ENCODE measurements at regions not wholly inside any gene's neighbourhood (a gene's known extent, or its start where the extent isn't known, plus 50 kb on each side); places are given as distances from the start of the nearest gene placed in this dataset.

DNA sequence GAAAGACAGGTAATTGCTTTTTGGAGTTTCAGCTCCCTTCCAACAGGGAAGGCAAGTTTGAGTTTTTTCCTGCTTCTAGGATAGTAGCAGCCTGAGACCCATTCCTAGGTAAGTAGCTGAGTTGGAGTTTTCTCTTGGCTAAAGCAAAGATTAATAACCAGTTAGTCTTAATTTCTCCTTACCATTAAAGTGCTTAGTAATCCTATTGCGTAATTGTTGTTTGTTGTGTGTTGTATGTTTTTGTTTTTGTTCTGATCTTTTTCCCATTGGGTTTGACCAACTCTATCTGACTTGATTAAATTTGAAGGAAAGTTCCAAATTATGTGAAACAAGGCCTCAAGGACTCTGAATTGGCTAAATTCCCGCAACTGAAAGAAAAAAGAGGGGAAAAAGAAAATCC is 83.5 kb downstream of the TBX22 start:
- DNase-seq = no peak
- intact Hi-C loops (cut with micrococcal nuclease) = no loop called here
- ATAC-seq = no peak

GRCh38 chrX:80120335-80120734 is 105.8 kb downstream of the TBX22 start:
- ATAC-seq (no peak), DNase-seq (no peak)
- intact Hi-C loops (cut with micrococcal nuclease) = no loop called here

DNA sequence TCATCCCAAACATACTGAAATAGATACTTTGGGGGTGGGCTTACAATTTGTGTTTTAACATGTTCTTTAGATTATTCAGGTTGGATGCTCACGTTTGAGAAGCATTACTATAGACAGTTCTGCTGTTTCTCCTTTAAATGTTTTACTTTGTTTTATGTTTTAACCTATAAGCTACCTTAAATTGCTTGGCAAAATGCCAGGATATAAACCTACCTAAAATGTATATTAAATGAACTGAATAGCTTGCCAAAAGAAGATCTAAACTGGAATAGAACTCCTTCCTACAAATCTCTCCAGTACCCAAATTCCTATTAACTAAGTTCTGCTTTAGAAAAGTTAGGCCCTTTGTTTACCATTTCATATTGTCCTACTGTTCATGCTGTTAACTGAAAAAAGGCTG is 124.4 kb downstream of the TBX22 start:
- ATAC-seq (no peak), DNase-seq (no peak)
- intact Hi-C loops (cut with micrococcal nuclease) = no loop called here

DNA sequence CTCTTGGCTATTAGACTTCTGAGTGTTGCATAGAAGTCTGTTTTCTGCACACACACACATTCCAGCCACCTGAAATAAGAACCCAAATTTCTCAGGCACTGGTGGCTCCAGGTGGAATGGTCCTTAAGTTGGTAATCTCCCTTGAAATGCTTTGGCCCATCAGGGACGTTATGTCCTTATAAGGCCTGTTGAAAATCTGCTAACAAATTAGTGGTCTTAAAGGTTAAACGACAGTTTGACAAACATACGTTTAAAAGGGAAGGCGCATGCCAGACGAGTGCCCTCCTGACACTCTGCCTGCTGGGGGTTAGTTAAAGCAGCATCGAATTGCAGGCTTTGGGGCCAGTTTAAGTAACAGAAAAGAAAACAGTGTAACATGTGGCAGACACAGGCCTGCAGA is 125.0 kb downstream of the TBX22 start:
- no peak for ATAC-seq
- intact Hi-C loops (cut with micrococcal nuclease) = no loop called here
- no peak for DNase-seq

GRCh38 chrX:80170581-80170980 is 156.0 kb downstream of the TBX22 start:
- DNase-seq = no peak
- intact Hi-C loops (cut with micrococcal nuclease) = no loop called here
- ATAC-seq = no peak

- ATAC-seq = no peak
- intact Hi-C loops (cut with micrococcal nuclease) = no loop called here
- no peak for DNase-seq
Measured at GRCh38 chrX:80173261-80173660, 158.7 kb downstream of the TBX22 start.

- ATAC-seq (peak; percentile 92), DNase-seq (peak; percentile 69)
- intact Hi-C loops (cut with micrococcal nuclease) = no loop called here
Measured at GRCh38 chrX:80174925-80175574, 160.5 kb downstream of the TBX22 start.

- intact Hi-C loops (cut with micrococcal nuclease) = no loop called here
Measured at GRCh38 chrX:80181079-80181478, 166.5 kb downstream of the TBX22 start.

DNA sequence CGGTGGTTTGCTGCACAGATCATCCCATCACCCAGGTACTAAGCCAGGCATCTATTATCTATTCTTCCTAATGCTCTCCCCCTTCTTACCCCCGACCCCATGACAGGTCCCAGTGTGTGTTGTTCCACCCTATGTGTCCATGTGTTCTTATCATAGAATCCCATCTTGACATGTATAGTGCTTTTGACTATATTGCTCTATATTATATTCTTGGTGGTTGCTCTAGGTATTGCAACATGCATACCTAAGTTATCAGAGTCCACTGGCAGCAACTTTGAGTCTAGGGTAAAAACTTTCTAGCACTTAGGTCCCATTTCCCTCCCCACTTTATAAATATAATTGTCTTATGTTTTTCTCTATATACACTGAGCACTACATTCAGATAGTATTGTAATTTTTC is 170.3 kb downstream of the TBX22 start:
- intact Hi-C loops (cut with micrococcal nuclease) = no loop called here
- ATAC-seq = no peak
- no peak for DNase-seq

More at GRCh38 chrX:80181079-80181478, 166.5 kb downstream of the TBX22 start:
- DNase-seq (no peak), ATAC-seq (no peak)

- DNase-seq (no peak), ATAC-seq (no peak)
- intact Hi-C loops (cut with micrococcal nuclease) = no loop called here
Measured at GRCh38 chrX:80206647-80207046, 192.1 kb downstream of the TBX22 start.

- ATAC-seq (no peak), DNase-seq (no peak)
- intact Hi-C loops (cut with micrococcal nuclease) = no loop called here
Measured at GRCh38 chrX:80207327-80207726, 192.8 kb downstream of the TBX22 start.

GRCh38 chrX:80216086-80216485 is 201.5 kb downstream of the TBX22 start:
- ATAC-seq = no peak
- intact Hi-C loops (cut with micrococcal nuclease) = no loop called here
- DNase-seq = no peak

DNA sequence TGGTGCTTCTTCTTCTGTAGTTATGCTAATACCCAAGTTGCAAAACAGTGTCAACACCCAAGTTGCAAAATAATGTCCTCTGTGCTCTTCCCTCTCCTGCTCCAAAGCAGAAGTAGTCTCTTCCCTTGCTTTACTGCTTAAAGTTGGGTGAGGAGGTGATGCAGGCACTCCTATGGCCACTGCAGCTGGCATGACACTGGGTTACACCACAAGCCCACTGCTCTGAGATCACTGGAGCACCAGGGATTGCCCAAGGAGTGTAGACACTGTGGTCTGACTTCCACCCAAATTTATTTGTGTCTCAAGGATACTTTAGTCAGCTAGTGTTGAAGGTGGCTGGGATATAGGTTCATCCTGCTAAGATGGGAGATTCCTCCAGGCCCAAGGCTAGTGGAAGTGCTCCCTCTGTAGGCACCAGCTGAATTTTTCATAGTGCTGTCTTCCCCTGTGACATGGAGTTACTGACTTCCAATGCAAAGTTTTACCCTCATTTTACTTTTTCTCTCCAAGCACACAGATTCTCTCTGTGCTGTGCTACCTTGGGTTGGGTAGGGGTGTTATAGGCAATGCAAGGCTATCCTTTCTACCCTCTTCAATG is 196.2 kb upstream of the TENT5D start:
- no peak for ATAC-seq
- intact Hi-C loops (cut with micrococcal nuclease) = no loop called here

DNA sequence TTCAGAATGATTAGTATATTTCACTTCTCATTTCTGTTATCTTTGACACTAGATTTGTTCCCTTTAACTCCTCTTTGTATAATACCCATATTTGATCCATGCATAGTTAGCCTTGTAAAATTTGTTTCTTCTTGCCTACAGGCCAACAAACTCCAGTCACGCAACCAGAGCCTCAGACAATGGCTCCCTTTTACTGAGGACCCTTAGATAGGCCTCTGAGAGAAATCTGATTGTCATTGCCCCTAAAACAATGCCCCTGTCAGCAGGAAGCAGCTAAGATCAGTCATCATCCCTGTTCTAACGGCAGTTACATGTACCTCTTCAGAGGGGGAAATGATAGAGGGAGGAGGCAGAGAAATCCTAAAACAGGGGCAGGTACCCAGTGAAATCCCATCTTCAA is 190.6 kb upstream of the TENT5D start:
- intact Hi-C loops (cut with micrococcal nuclease) = no loop called here
- DNase-seq (no peak), ATAC-seq (no peak)

More for the DNA sequence above, 196.2 kb upstream of the TENT5D start:
- DNase-seq = no peak

DNA sequence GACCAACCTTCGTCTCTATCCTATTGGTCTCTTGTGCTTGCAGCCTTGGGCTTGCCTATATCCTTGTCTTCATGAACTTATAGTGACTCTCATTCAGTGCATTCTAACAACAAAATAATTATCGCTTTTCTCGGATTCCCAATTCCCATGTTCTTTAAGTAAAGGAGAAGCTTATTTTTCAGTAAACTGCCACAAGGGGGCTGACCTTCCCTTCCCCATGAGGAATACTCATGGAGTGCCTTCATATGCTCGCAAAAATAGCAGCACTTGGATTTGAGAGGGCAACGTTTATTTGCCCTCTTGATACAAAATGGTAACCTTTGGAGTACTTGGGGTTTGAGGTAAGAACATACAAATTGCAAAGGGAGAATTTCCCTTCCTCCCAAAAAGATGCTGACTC is 183.2 kb upstream of the TENT5D start:
- intact Hi-C loops (cut with micrococcal nuclease) = no loop called here
- ATAC-seq = no peak
- no peak for DNase-seq

DNA sequence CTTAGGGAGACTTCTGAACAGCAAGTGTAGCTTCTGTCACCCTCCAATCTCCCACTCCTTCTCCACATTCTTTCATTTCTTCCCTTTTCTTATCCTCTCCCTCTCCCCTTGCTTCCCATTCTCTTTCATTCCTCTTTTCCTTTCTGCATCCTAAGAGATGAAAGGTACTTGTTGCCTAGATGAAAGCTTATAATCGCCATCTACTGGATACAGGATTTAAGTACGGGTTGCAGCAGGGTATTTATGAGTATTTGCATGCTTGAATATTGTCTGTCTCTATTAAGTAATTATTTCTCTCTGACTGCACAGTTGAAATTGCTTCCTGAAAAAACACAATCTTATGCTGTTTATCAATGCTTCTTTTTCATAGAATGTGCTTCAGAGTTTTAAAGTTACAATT is 174.0 kb upstream of the TENT5D start:
- ATAC-seq (no peak), DNase-seq (no peak)
- intact Hi-C loops (cut with micrococcal nuclease) = no loop called here

GRCh38 chrX:80266287-80266686 is 154.0 kb upstream of the TENT5D start:
- no peak for ATAC-seq
- intact Hi-C loops (cut with micrococcal nuclease) = no loop called here

DNA sequence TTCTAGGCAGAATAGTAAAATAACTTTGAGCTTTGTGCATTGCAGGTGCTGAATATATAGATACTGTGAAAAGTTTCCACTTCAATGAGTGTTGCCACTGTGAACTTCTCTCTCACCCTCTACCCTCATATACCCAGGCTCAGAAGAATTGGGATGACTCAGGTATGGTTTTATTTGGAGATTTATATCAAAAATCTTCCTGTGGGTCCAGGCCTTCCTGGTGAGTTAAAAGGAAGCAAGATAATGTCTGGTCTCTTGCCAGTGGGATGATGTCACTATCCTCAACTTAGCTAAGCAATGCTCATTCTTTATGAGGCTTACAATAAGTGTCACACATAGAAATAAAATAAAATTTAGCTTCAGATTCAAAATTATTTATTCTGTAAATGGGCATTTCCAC is 153.3 kb upstream of the TENT5D start:
- intact Hi-C loops (cut with micrococcal nuclease) = no loop called here

More at GRCh38 chrX:80266287-80266686, 154.0 kb upstream of the TENT5D start:
- no peak for DNase-seq

GRCh38 chrX:80267790-80268189 is 152.5 kb upstream of the TENT5D start:
- ATAC-seq = no peak
- intact Hi-C loops (cut with micrococcal nuclease) = no loop called here
- DNase-seq = no peak

More for the DNA sequence above, 153.3 kb upstream of the TENT5D start:
- no peak for ATAC-seq
- DNase-seq = no peak

GRCh38 chrX:80282535-80282934 is 137.7 kb upstream of the TENT5D start:
- DNase-seq = no peak
- intact Hi-C loops (cut with micrococcal nuclease) = no loop called here
- ATAC-seq = no peak

DNA sequence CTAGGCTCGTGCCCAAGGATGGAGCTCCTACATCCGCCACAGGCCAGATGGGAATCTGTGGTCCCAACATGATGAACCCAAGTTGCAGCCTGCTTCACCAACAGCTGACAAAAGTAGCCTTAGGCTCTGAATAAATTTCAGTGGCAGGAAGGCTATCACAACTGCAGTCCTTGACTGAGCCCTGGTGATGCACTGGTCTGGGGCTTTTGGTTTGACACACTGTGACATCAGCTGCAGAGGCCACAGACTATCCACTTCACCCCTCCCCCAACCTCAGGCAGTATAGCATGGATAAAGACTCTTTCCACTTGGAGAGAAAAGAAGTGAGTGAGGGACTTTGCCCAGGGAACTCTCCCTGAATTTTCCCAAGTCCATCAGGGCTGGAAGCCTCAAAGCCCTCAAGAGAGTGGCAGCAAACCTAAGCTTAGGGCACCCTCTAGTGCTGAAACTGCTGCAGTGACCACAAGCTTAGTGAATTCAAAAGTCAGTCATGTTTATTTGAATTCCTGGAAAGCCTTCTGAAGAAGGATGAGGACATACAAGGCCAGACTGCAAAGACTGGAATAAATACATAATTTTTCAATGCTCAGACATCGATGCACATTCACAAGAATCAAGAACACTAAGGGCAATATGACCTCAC is 135.0 kb upstream of the TENT5D start:
- intact Hi-C loops (cut with micrococcal nuclease) = no loop called here
- ATAC-seq (no peak), DNase-seq (no peak)
